ENCODE measurements at regions not wholly inside any gene's neighbourhood (a gene's known extent, or its start where the extent isn't known, plus 50 kb on each side); places are given as distances from the start of the nearest gene placed in this dataset.

DNA sequence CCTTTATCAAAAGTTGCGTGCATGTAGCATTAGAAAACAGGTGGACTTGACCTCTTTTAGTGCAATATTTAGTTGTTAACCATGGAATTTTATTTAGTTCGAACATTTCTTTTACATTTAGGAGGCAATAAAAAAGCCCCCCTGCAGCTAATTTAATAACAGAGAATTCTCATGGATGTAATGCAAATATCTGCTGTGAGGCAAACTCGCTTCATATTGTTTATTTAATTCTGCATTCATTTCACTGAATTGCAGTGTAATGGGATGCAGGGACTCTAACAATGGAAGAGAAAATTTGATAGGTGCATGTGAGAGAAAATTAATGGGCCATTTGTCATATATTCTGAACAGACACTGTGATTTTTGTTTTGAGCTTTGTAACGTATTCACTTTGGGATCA is 205.1 kb upstream of the CHD1 start:
- Mint-ChIP-seq H3K27ac (no peak overlapping the region), H3K27me3 (ENCODE audit: low read depth in 2 of 2) (no peaks in the 10 kb centered on the region), H3K4me1 (no peaks in the 10 kb centered on the region), H3K4me3 (no peak overlapping the region), H3K9me3 (no peaks in the 10 kb centered on the region), H3K36me3 (no peaks in the 10 kb centered on the region)
- H3K9me3 ChIP-seq (ENCODE audit: control insufficient read depth, insufficient read depth, low read length): no peaks in the 10 kb centered on the region
- H3K36me3 ChIP-seq (ENCODE audit: control insufficient read depth, insufficient read depth, low read length): no peaks in the 10 kb centered on the region
- H3K4me3 ChIP-seq (ENCODE audit: low read length): no peak overlapping the region
- no peak overlapping the region for H3K27ac ChIP-seq (ENCODE audit: low read length)
- no peaks in the 10 kb centered on the region for H3K27me3 ChIP-seq (ENCODE audit: control insufficient read depth, insufficient read depth, low read length)
- TF ChIP-seq, protein P1, sequence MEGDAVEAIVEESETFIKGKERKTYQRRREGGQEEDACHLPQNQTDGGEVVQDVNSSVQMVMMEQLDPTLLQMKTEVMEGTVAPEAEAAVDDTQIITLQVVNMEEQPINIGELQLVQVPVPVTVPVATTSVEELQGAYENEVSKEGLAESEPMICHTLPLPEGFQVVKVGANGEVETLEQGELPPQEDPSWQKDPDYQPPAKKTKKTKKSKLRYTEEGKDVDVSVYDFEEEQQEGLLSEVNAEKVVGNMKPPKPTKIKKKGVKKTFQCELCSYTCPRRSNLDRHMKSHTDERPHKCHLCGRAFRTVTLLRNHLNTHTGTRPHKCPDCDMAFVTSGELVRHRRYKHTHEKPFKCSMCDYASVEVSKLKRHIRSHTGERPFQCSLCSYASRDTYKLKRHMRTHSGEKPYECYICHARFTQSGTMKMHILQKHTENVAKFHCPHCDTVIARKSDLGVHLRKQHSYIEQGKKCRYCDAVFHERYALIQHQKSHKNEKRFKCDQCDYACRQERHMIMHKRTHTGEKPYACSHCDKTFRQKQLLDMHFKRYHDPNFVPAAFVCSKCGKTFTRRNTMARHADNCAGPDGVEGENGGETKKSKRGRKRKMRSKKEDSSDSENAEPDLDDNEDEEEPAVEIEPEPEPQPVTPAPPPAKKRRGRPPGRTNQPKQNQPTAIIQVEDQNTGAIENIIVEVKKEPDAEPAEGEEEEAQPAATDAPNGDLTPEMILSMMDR (IDR thresholded peaks at IDR 0.05): no peak
- no peaks in the 10 kb centered on the region for H3K4me1 ChIP-seq (ENCODE audit: control insufficient read depth, insufficient read depth, low read length)
- no peak for DNase-seq
- 88% methylated on average over 1 of the region's 4 CpGs for WGBS (ENCODE audit: insufficient coverage)
- ATAC-seq: no peak
- intact Hi-C loops (cut with micrococcal nuclease): no loop called here

DNA sequence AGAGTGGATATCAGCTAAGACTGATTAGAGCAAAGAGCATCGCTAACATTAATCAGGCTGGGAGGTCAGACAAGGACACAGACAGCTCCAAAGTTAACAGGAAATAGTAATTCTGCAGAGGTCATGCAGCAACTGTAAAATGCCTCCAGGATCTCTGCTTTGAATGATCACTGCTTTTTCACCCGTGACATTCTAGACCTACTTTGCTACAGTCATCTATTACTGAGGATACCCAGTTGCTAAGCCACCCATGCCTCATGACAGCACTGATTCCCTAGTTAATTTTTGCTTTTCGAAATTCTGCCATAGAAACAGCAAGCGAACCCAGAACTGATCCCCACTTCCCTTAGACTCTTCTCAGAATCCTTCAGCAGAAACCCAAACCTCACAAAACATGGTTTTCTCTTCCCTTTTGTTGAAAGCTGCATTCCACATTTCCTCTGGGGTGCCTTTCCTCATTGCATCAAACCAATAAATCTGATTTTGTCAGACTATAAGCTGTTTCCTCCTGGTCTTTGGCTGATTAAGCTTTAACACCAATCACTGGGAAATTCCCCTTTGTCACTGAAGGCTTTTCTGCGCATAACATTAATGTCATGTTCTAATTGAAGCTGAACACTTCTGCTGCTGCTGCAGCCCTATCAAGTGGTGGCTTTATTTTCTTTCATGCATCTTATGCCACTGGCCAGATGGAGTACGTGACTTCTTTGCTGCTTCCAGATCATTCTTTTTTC is 201.1 kb upstream of the CHD1 start:
- Mint-ChIP-seq H3K27me3 (ENCODE audit: low read depth in 2 of 2) (no peaks in the 10 kb centered on the region), H3K4me3 (no peak overlapping the region), H3K27ac (no peak overlapping the region), H3K4me1 (no peaks in the 10 kb centered on the region), H3K9me3 (no peaks in the 10 kb centered on the region), H3K36me3 (no peaks in the 10 kb centered on the region)
- H3K4me1 ChIP-seq (ENCODE audit: control insufficient read depth, insufficient read depth, low read length): no peaks in the 10 kb centered on the region
- H3K4me3 ChIP-seq (ENCODE audit: low read length): no peak overlapping the region
- no peak for ATAC-seq
- TF ChIP-seq, protein P1 (IDR thresholded peaks at IDR 0.05): no peak
- WGBS (ENCODE audit: insufficient coverage): 17% methylated on average over 6 of the region's 6 CpGs
- H3K27me3 ChIP-seq (ENCODE audit: control insufficient read depth, insufficient read depth, low read length): no peaks in the 10 kb centered on the region
- H3K9me3 ChIP-seq (ENCODE audit: control insufficient read depth, insufficient read depth, low read length): no peaks in the 10 kb centered on the region
- intact Hi-C loops (cut with micrococcal nuclease): no loop called here
- DNase-seq: no peak
- no peak overlapping the region for H3K27ac ChIP-seq (ENCODE audit: low read length)
- H3K36me3 ChIP-seq (ENCODE audit: control insufficient read depth, insufficient read depth, low read length): no peaks in the 10 kb centered on the region

DNA sequence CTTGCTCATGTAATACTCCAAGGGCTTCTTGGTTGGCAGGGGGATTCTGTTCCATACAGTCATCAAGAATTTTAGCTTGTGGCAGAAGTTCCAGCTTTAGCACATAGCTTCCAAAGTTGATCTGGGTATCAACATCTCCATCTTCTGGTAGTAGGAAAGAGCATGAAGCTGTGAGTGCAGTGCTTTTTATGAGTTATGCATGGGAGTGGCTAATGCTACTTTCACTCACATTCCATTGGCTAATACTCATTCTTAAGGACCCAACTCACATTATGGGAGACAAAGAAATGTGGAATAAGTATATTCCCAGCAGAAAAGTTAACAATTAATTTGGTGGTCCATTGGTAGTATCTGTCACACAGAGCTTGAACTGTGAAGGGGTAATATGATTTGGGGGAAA is 194.2 kb upstream of the CHD1 start:
- ATAC-seq: no peak
- no peaks in the 10 kb centered on the region for H3K9me3 ChIP-seq (ENCODE audit: control insufficient read depth, insufficient read depth, low read length)
- TF ChIP-seq, protein P1 (IDR thresholded peaks at IDR 0.05): no peak
- H3K36me3 Mint-ChIP-seq: no peaks in the 10 kb centered on the region
- no peak for DNase-seq
- no peak overlapping the region for H3K27ac Mint-ChIP-seq
- intact Hi-C loops (cut with micrococcal nuclease): no loop called here
- H3K36me3 ChIP-seq (ENCODE audit: control insufficient read depth, insufficient read depth, low read length): no peaks in the 10 kb centered on the region
- peaks cover 2% of the 10 kb centered on the region for H3K27me3 ChIP-seq (ENCODE audit: control insufficient read depth, insufficient read depth, low read length)
- H3K4me3 ChIP-seq (ENCODE audit: low read length): no peak overlapping the region
- H3K9me3 Mint-ChIP-seq: no peaks in the 10 kb centered on the region
- H3K4me1 Mint-ChIP-seq: no peaks in the 10 kb centered on the region
- peaks cover 8 to 12% of the 10 kb centered on the region in 2 donors for H3K27me3 Mint-ChIP-seq (ENCODE audit: low read depth in 2 of 2)
- H3K4me1 ChIP-seq (ENCODE audit: control insufficient read depth, insufficient read depth, low read length): no peaks in the 10 kb centered on the region
- no peak overlapping the region for H3K4me3 Mint-ChIP-seq
- H3K27ac ChIP-seq (ENCODE audit: low read length): no peak overlapping the region

DNA sequence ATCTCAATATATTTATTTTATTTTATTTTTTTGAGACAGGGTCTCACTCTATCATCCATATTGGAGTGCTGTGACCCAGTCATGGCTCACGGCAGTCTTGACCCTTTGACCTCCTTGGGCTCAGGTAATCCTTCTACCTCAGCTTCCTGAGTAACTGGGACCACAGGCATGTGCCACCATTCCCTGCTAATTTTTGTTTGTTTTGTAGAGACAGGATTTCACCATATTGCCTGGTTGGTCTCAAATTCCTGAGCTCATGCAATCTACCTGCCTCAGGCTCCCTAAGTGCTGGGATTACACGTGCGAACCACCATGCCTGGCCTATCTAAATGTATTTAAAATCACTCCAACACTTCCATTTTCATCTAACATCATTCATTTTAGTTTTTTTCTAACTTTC is 190.5 kb upstream of the CHD1 start:
- Mint-ChIP-seq H3K4me3 (no peak overlapping the region), H3K9me3 (no peaks in the 10 kb centered on the region), H3K27ac (no peak overlapping the region), H3K4me1 (no peaks in the 10 kb centered on the region), H3K36me3 (no peaks in the 10 kb centered on the region), H3K27me3 (ENCODE audit: low read depth in 2 of 2) (peaks cover 9 to 31% of the 10 kb centered on the region in 2 donors)
- H3K4me1 ChIP-seq (ENCODE audit: control insufficient read depth, insufficient read depth, low read length): no peaks in the 10 kb centered on the region
- H3K9me3 ChIP-seq (ENCODE audit: control insufficient read depth, insufficient read depth, low read length): no peaks in the 10 kb centered on the region
- intact Hi-C loops (cut with micrococcal nuclease): no loop called here
- no peak overlapping the region for H3K27ac ChIP-seq (ENCODE audit: low read length)
- 92% methylated on average over 3 of the region's 3 CpGs for WGBS (ENCODE audit: insufficient coverage)
- no peaks in the 10 kb centered on the region for H3K36me3 ChIP-seq (ENCODE audit: control insufficient read depth, insufficient read depth, low read length)
- ATAC-seq (no peak), DNase-seq (no peak)
- no peak overlapping the region for H3K4me3 ChIP-seq (ENCODE audit: low read length)
- peaks cover 3% of the 10 kb centered on the region for H3K27me3 ChIP-seq (ENCODE audit: control insufficient read depth, insufficient read depth, low read length)
- TF ChIP-seq, protein P1 (IDR thresholded peaks at IDR 0.05): no peak
